ENCODE measurements at regions not wholly inside any gene's neighbourhood (a gene's known extent, or its start where the extent isn't known, plus 50 kb on each side); places are given as distances from the start of the nearest gene placed in this dataset.

DNA sequence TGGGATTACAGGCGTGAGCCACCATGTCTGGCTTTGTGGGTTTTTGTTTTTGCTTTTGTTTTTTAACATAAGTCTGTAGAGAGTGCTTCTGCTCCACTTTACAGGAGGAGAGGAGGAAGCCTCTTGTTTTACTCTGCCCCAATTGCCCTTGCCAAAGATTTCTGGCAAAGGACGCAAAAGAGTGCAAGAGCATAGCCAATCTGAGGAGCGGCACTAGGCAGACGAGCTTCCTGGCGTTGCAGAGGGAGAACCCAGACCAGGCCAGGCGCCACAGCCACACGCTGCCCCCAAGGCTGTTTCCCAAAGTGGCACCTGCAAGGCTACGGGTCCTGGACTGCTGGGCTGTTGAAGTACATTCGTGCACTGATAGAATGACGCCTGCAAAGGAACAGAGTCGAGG is 96.2 kb downstream of the BBS10 start:
- H3K4me2 ChIP-seq (ENCODE audit: low read depth, low read length, poor library complexity, severe bottlenecking), result no peak overlapping the region
- no peaks in the 10 kb centered on the region for H3K27me3 ChIP-seq (ENCODE audit: low read length)
- H3K9me3 ChIP-seq (ENCODE audit: low read length), result no peaks in the 10 kb centered on the region
- H3K9ac ChIP-seq (ENCODE audit: low read length), result no peak overlapping the region
- no peak for DNase-seq
- H3K4me1 ChIP-seq (ENCODE audit: low read length), result peaks cover 25% of the 10 kb centered on the region
- no peak overlapping the region for H3K4me3 ChIP-seq (ENCODE audit: low read length)
- no peaks in the 10 kb centered on the region for H3K9me2 ChIP-seq (replicated peaks; ENCODE audit: insufficient read depth, low read length)
- no peaks in the 10 kb centered on the region for H3K79me2 ChIP-seq (ENCODE audit: low read length)
- no peaks in the 10 kb centered on the region for H3K36me3 ChIP-seq (ENCODE audit: insufficient read depth, low read length)
- H2AFZ ChIP-seq (ENCODE audit: low read length), result no peak overlapping the region
- no peaks in the 10 kb centered on the region for H4K20me1 ChIP-seq (ENCODE audit: insufficient read depth, low read depth, low read length)
- H3K27ac ChIP-seq (ENCODE audit: low read length), result no peak overlapping the region

DNA sequence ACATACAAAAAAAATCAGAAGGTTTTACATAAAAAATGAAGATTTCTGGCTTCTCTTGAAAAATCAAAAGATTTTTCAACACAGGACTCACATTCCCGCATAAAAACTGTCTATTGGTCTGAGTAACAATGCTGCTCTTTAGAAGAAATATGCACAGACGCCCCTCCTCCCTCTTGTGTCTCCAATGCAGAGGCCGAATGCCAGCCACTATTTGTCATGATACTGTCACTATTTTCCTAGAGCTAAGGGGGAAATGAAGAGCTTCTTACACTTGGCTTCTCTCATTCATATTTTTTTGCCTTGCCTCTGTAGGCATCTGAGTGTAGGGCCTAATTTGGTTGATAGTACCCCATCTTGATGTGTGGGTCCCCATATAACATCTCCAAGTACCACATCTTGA is 98.0 kb downstream of the BBS10 start:
- H3K9ac ChIP-seq (ENCODE audit: low read length), result no peak overlapping the region
- no peak for DNase-seq
- peaks cover 26% of the 10 kb centered on the region for H3K4me1 ChIP-seq (ENCODE audit: low read length)
- H3K9me2 ChIP-seq (replicated peaks; ENCODE audit: insufficient read depth, low read length), result no peaks in the 10 kb centered on the region
- H3K4me3 ChIP-seq (ENCODE audit: low read length), result no peak overlapping the region
- no peak overlapping the region for H3K27ac ChIP-seq (ENCODE audit: low read length)
- H3K4me2 ChIP-seq (ENCODE audit: low read depth, low read length, poor library complexity, severe bottlenecking), result no peak overlapping the region
- no peaks in the 10 kb centered on the region for H3K36me3 ChIP-seq (ENCODE audit: insufficient read depth, low read length)
- H3K79me2 ChIP-seq (ENCODE audit: low read length), result no peaks in the 10 kb centered on the region
- H3K9me3 ChIP-seq (ENCODE audit: low read length), result no peaks in the 10 kb centered on the region
- no peak overlapping the region for H2AFZ ChIP-seq (ENCODE audit: low read length)
- no peaks in the 10 kb centered on the region for H3K27me3 ChIP-seq (ENCODE audit: low read length)
- no peaks in the 10 kb centered on the region for H4K20me1 ChIP-seq (ENCODE audit: insufficient read depth, low read depth, low read length)

DNA sequence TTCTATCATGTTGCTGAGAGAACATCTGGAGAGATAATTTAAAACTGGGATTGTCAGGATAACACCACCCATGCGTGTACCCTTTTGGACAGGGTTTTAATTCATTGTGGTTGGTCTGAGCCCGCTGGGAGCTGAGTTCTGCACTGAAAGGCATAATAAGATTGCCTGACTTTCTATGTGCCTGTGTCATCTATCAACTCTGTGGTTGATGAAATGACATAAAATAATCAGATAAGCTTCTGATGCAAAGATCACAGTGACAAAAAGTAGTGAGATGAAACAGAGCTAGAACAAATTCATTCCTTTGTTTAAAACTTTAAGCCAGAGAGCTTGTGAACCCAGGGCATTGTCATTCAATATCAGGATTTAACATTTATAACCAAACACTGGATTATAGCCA is 98.7 kb downstream of the BBS10 start:
- Histone ChIP-seq H3K9ac (ENCODE audit: low read length) (no peak overlapping the region), H4K20me1 (ENCODE audit: insufficient read depth, low read depth, low read length) (no peaks in the 10 kb centered on the region), H3K79me2 (ENCODE audit: low read length) (no peaks in the 10 kb centered on the region), H3K4me1 (ENCODE audit: low read length) (peaks cover 24% of the 10 kb centered on the region), H3K9me3 (ENCODE audit: low read length) (no peaks in the 10 kb centered on the region), H3K4me2 (ENCODE audit: low read depth, low read length, poor library complexity, severe bottlenecking) (no peak overlapping the region), H2AFZ (ENCODE audit: low read length) (no peak overlapping the region), H3K36me3 (ENCODE audit: insufficient read depth, low read length) (no peaks in the 10 kb centered on the region), H3K9me2 (replicated peaks; ENCODE audit: insufficient read depth, low read length) (no peaks in the 10 kb centered on the region), H3K27ac (ENCODE audit: low read length) (no peak overlapping the region), H3K4me3 (ENCODE audit: low read length) (no peak overlapping the region), H3K27me3 (ENCODE audit: low read length) (no peaks in the 10 kb centered on the region)
- DNase-seq, result no peak

DNA sequence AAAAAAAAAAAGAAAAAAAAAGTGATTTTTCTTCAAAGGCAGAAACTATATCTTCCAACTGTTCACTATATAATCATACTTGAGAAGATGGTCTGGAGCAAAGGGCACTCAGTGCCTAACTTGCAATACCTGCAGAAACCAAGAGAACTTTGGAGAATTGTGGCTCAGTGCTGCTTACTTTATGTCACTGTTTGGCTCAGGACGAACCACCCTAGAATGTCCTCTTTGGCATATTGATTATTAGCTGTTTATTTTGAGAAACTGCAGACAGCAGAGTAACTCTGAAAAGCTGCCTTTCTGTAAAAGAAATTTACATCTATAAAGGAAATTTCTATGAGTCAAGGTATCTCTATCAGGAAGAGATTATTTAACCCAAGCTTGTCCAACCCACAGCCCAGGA is 100.2 kb downstream of the BBS10 start:
- no peak overlapping the region for H2AFZ ChIP-seq (ENCODE audit: low read length)

DNA sequence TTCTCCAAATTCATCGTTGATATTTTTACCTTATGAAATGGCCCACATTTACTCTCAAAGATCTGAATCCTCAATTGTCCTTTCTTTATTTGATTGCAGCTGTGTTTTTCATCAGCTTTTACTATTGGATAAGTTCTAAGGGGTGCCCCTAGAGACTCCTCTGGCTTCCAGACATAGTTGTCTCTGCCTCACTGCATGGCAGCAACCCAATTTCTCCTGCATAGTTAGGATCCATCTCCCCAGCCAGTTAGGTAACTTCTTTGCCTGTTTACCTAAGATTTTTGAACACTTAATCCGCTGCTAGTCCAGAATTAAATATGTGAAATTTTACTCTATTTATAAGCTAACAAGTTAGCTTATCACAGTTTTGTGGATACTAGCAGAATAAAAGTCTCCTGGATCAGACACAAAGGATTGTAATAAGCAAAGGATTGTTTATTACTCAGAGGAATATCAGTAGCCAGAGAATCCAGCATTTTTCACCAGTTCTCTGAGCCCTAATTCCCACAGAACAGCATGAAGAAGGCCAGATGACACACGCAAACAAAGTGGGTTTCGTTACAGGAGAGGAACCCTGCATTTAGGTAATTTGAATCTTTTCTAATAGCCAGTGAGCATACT is 101.1 kb downstream of the BBS10 start:
- no peak overlapping the region for H3K9ac ChIP-seq (ENCODE audit: low read length)
- no peak overlapping the region for H3K27ac ChIP-seq (ENCODE audit: low read length)
- no peak overlapping the region for H2AFZ ChIP-seq (ENCODE audit: low read length)
- no peaks in the 10 kb centered on the region for H3K9me3 ChIP-seq (ENCODE audit: low read length)
- H3K4me2 ChIP-seq (ENCODE audit: low read depth, low read length, poor library complexity, severe bottlenecking), result no peak overlapping the region
- no peaks in the 10 kb centered on the region for H3K79me2 ChIP-seq (ENCODE audit: low read length)
- H3K4me3 ChIP-seq (ENCODE audit: low read length), result no peak overlapping the region
- no peak for DNase-seq
- H3K27me3 ChIP-seq (ENCODE audit: low read length), result no peaks in the 10 kb centered on the region
- H4K20me1 ChIP-seq (ENCODE audit: insufficient read depth, low read depth, low read length), result no peaks in the 10 kb centered on the region
- H3K9me2 ChIP-seq (replicated peaks; ENCODE audit: insufficient read depth, low read length), result no peaks in the 10 kb centered on the region
- H3K4me1 ChIP-seq (ENCODE audit: low read length), result peaks cover 22% of the 10 kb centered on the region
- H3K36me3 ChIP-seq (ENCODE audit: insufficient read depth, low read length), result no peaks in the 10 kb centered on the region

More for the DNA sequence above, 100.2 kb downstream of the BBS10 start:
- H3K9ac ChIP-seq (ENCODE audit: low read length), result no peak overlapping the region
- H3K4me2 ChIP-seq (ENCODE audit: low read depth, low read length, poor library complexity, severe bottlenecking), result no peak overlapping the region
- no peaks in the 10 kb centered on the region for H3K9me2 ChIP-seq (replicated peaks; ENCODE audit: insufficient read depth, low read length)
- no peak for DNase-seq
- H3K27me3 ChIP-seq (ENCODE audit: low read length), result no peaks in the 10 kb centered on the region
- no peaks in the 10 kb centered on the region for H3K36me3 ChIP-seq (ENCODE audit: insufficient read depth, low read length)
- H3K4me3 ChIP-seq (ENCODE audit: low read length), result no peak overlapping the region
- no peaks in the 10 kb centered on the region for H3K79me2 ChIP-seq (ENCODE audit: low read length)
- H3K27ac ChIP-seq (ENCODE audit: low read length), result no peak overlapping the region
- H4K20me1 ChIP-seq (ENCODE audit: insufficient read depth, low read depth, low read length), result no peaks in the 10 kb centered on the region
- peaks cover 22% of the 10 kb centered on the region for H3K4me1 ChIP-seq (ENCODE audit: low read length)
- no peaks in the 10 kb centered on the region for H3K9me3 ChIP-seq (ENCODE audit: low read length)

DNA sequence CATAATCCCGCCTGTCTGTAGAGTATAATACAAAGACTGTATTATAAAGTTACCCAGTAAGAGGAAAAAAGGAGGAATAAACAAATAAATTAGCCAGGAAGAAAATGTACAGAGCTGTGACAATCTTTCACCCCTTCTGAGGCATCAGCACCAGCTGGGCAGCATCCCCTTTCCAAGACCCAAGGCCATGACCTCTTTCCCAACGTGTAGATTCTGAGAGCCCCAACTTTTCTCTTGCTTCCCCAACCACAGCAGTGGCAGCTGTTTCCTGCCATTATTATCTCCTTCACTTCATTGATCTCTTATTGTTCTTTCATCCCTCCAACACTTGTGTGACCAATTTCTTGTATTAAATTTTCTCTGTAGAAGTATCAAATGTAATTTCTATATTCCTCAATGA is 101.6 kb downstream of the BBS10 start:
- H3K36me3 ChIP-seq (ENCODE audit: insufficient read depth, low read length), result no peaks in the 10 kb centered on the region

DNA sequence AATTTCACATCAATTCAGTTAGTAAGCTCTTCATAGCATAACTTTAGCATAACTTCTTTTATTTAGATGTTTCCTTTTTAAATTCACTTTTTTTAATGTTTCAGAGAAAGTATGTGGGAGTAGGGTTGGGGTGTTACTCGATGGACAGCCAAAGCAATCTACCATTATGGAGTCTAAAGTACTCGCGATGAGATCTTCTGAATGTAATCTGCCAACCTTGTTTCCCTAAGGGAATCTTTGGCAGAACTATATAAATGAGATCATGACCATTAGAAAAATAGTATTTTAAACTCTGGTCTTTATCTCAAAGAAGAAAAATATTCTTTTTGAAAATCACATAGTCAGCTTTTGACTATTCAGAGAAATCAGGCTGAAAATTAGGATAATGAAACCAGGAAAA is 103.9 kb downstream of the BBS10 start:
- H3K36me3 ChIP-seq (ENCODE audit: insufficient read depth, low read length), result no peaks in the 10 kb centered on the region
- DNase-seq, result no peak
- no peak overlapping the region for H3K4me2 ChIP-seq (ENCODE audit: low read depth, low read length, poor library complexity, severe bottlenecking)
- H2AFZ ChIP-seq (ENCODE audit: low read length), result no peak overlapping the region
- H3K9ac ChIP-seq (ENCODE audit: low read length), result no peak overlapping the region
- no peaks in the 10 kb centered on the region for H3K27me3 ChIP-seq (ENCODE audit: low read length)
- no peak overlapping the region for H3K27ac ChIP-seq (ENCODE audit: low read length)
- no peaks in the 10 kb centered on the region for H3K9me3 ChIP-seq (ENCODE audit: low read length)
- no peak overlapping the region for H3K4me3 ChIP-seq (ENCODE audit: low read length)
- no peaks in the 10 kb centered on the region for H4K20me1 ChIP-seq (ENCODE audit: insufficient read depth, low read depth, low read length)
- no peaks in the 10 kb centered on the region for H3K79me2 ChIP-seq (ENCODE audit: low read length)
- no peaks in the 10 kb centered on the region for H3K9me2 ChIP-seq (replicated peaks; ENCODE audit: insufficient read depth, low read length)
- peaks cover 18% of the 10 kb centered on the region for H3K4me1 ChIP-seq (ENCODE audit: low read length)

More for the DNA sequence above, 101.6 kb downstream of the BBS10 start:
- no peak for DNase-seq
- H3K4me3 ChIP-seq (ENCODE audit: low read length), result no peak overlapping the region
- H3K9me2 ChIP-seq (replicated peaks; ENCODE audit: insufficient read depth, low read length), result no peaks in the 10 kb centered on the region
- H3K79me2 ChIP-seq (ENCODE audit: low read length), result no peaks in the 10 kb centered on the region
- no peak overlapping the region for H3K27ac ChIP-seq (ENCODE audit: low read length)
- H4K20me1 ChIP-seq (ENCODE audit: insufficient read depth, low read depth, low read length), result no peaks in the 10 kb centered on the region
- peaks cover 22% of the 10 kb centered on the region for H3K4me1 ChIP-seq (ENCODE audit: low read length)
- no peaks in the 10 kb centered on the region for H3K27me3 ChIP-seq (ENCODE audit: low read length)
- no peak overlapping the region for H3K9ac ChIP-seq (ENCODE audit: low read length)
- no peak overlapping the region for H3K4me2 ChIP-seq (ENCODE audit: low read depth, low read length, poor library complexity, severe bottlenecking)
- no peaks in the 10 kb centered on the region for H3K9me3 ChIP-seq (ENCODE audit: low read length)
- H2AFZ ChIP-seq (ENCODE audit: low read length), result no peak overlapping the region

DNA sequence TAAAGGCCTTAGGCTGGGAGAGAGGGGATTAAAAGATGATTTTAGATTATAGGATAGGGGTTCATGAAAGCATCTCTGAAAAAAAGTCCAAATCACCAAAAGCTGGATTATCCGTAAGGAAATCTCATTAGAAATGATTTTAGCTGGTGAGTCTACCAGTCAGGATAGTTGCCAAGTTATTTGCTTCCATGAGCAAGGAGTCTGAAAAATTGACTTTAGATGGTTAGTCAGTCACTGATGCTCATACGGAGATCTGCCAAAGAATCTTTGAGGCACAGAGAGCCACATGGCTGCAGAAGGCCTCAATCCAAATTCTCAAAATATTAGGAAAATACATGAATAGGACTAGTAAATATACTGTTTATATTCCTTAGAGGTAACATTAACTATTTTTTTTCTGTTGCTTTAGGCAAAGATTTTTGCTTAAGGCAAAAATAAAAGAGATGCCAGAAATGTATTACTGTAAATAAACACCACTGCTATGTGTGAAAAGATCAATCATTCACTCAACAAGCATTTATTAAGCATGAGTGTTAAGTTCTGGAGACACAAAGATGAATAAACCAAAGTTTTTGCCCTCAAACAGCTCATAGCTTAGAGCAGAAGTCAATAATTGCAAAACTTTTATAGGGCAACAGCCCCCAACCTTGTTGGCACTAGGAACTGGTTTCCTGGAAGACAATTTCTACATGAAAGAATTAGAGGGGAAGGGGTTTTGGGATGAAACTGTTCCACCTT is 105.2 kb downstream of the BBS10 start:
- no peak overlapping the region for H2AFZ ChIP-seq (ENCODE audit: low read length)

More for the DNA sequence above, 105.2 kb downstream of the BBS10 start:
- H3K9ac ChIP-seq (ENCODE audit: low read length), result no peak overlapping the region
- H3K27me3 ChIP-seq (ENCODE audit: low read length), result no peaks in the 10 kb centered on the region
- no peak for DNase-seq
- peaks cover 15% of the 10 kb centered on the region for H3K4me1 ChIP-seq (ENCODE audit: low read length)
- no peaks in the 10 kb centered on the region for H3K9me3 ChIP-seq (ENCODE audit: low read length)
- no peaks in the 10 kb centered on the region for H3K9me2 ChIP-seq (replicated peaks; ENCODE audit: insufficient read depth, low read length)
- no peak overlapping the region for H3K4me2 ChIP-seq (ENCODE audit: low read depth, low read length, poor library complexity, severe bottlenecking)
- no peaks in the 10 kb centered on the region for H3K79me2 ChIP-seq (ENCODE audit: low read length)
- H3K27ac ChIP-seq (ENCODE audit: low read length), result no peak overlapping the region
- no peaks in the 10 kb centered on the region for H3K36me3 ChIP-seq (ENCODE audit: insufficient read depth, low read length)
- H4K20me1 ChIP-seq (ENCODE audit: insufficient read depth, low read depth, low read length), result no peaks in the 10 kb centered on the region
- H3K4me3 ChIP-seq (ENCODE audit: low read length), result no peak overlapping the region

Measured in Karpas-422 (cell line).